ENCODE measurements at regions not wholly inside any gene's neighbourhood (a gene's known extent, or its start where the extent isn't known, plus 50 kb on each side); places are given as distances from the start of the nearest gene placed in this dataset.
A peak's percentile ranks its signal among the peaks of the same experiment; 100 is the strongest.

DNA sequence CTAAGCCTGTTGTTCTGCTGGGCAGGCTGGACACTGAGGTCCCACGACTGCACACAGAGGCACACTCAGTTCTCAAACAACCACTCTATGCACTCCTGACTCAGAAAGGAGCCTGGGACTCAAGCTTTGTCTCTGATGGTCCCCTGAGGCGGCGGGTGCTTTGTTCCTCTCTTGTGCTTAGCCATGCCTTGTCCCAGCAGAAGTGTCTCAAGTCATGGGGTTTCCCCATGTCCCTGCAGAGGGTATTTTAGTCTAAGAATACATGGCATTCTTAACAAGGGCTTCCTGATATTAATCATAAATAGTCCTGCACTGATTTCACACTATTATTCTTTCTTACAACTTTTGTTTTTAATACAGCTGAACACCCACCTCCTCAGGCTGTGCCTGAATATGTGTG, 72.5 kb downstream of the CXCL12 start:
- Histone ChIP-seq H3K27me3 (ENCODE audit: control insufficient read depth, insufficient read depth, low read length) (peaks cover 33% of the 10 kb centered on the region), H3K27ac (ENCODE audit: low read depth, low read length) (no peak overlapping the region), H3K4me3 (ENCODE audit: low read depth, low read length) (no peak overlapping the region), H3K9ac (ENCODE audit: low read length) (no peak overlapping the region), H3K4me1 (ENCODE audit: control insufficient read depth, insufficient read depth, low read length) (peaks cover 19% of the 10 kb centered on the region), H3K9me3 (ENCODE audit: control insufficient read depth, insufficient read depth, low read depth, low read length) (no peaks in the 10 kb centered on the region), H3K36me3 (ENCODE audit: control insufficient read depth, insufficient read depth, low read length) (no peaks in the 10 kb centered on the region)

GRCh38 chr10:44311563-44312051, 73.3 kb downstream of the CXCL12 start:
- Histone ChIP-seq H3K4me3 (ENCODE audit: low read depth, low read length) (peak overlapping the region; percentile 49; the same call in 1 of the 2 replicates), H3K27me3 (ENCODE audit: control insufficient read depth, insufficient read depth, low read length) (peaks cover 33% of the 10 kb centered on the region), H3K27ac (ENCODE audit: low read depth, low read length) (no peak overlapping the region), H3K9ac (ENCODE audit: low read length) (no peak overlapping the region), H3K9me3 (ENCODE audit: control insufficient read depth, insufficient read depth, low read depth, low read length) (no peaks in the 10 kb centered on the region), H3K4me1 (ENCODE audit: control insufficient read depth, insufficient read depth, low read length) (peaks cover 14% of the 10 kb centered on the region), H3K36me3 (ENCODE audit: control insufficient read depth, insufficient read depth, low read length) (no peaks in the 10 kb centered on the region)

DNA sequence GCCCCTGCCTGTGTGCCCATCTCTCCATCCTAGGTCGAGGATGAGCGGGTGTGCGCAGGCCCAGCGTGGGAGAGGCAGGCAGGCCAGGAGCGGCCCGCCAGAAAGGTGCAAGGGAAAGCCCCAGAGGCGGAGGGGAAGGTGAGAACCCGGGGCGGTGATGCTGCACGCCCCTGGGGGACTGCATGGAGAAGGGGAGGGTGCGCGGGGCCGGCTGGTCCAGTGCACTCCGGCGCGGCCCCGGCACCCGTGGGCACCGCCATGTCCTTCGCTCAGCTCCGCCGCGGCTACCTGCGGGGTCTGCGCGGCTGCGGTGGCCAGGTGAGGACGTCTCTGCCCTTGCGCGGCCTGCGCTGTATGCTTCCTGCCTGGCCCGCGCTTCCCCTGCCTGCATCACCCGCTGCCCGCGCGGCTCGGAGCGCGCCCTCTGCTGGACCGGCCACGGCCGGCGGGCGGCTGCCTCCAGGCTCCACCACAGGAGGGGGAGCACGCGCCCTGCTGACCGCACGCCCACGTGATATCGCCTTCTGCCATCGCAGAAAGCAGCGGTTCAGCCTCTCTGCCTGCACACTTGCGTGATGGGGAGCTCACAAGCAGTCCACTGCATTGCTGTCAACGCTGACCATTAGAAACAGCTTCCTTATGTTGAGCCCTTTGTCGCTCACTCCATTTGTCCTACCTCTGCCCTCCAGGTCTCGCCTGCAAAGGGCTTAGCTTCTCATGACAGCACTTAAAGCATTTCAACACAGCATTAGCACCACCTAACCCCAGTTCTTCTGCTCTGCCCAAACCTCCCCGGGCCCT, 73.9 kb downstream of the CXCL12 start:
- Histone ChIP-seq H3K4me3 (ENCODE audit: low read depth, low read length) (peak overlapping the region; percentile 49), H3K9me3 (ENCODE audit: control insufficient read depth, insufficient read depth, low read depth, low read length) (no peaks in the 10 kb centered on the region), H3K27me3 (ENCODE audit: control insufficient read depth, insufficient read depth, low read length) (peaks cover 33% of the 10 kb centered on the region), H3K4me1 (ENCODE audit: control insufficient read depth, insufficient read depth, low read length) (peaks cover 12% of the 10 kb centered on the region), H3K36me3 (ENCODE audit: control insufficient read depth, insufficient read depth, low read length) (no peaks in the 10 kb centered on the region), H3K9ac (ENCODE audit: low read length) (no peak overlapping the region), H3K27ac (ENCODE audit: low read depth, low read length) (no peak overlapping the region)

DNA sequence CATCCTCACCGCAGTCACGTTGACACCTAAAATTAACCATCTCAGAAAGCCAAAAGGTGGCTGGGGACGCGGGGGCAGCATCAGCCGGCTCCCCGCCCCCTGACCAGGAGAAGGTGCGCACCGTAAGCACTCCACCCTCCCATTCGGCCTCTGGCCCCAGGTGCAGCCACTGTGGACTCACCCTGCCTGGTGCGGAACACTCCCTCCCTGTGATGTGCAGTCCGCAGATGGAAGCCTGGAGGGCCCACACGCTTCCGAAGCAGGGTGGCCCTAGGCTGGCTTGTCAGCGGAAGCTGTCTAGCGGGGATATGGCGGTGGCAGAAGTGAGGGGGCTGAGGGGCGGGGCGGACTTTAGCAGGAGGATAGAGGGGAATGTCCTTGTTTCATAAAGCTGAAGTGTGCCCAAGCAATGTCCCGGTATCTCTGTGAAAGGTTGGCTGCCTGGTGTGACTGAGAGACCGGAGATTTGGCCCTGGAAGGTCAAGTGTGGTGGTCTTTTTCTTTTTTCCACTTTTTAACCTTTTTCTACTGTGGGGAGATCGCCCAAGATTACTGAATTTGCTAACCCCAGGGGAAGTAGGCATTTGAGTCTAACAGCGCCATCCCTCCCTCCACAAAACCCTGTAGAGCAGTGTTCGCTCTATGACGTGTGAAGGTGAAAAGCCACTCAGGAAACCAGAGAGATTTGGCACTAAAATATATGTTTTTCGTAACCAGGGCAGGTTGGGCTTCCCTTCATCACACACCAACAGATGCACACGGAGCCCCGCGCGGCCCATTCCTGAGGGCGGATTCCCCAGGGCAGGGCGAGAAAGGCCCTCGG, 74.7 kb downstream of the CXCL12 start:
- Histone ChIP-seq H3K27ac (ENCODE audit: low read depth, low read length) (no peak overlapping the region), H3K4me3 (ENCODE audit: low read depth, low read length) (peak overlapping the region; percentile 49), H3K9me3 (ENCODE audit: control insufficient read depth, insufficient read depth, low read depth, low read length) (no peaks in the 10 kb centered on the region), H3K27me3 (ENCODE audit: control insufficient read depth, insufficient read depth, low read length) (peaks cover 33% of the 10 kb centered on the region), H3K36me3 (ENCODE audit: control insufficient read depth, insufficient read depth, low read length) (no peaks in the 10 kb centered on the region), H3K4me1 (ENCODE audit: control insufficient read depth, insufficient read depth, low read length) (peaks cover 11% of the 10 kb centered on the region), H3K9ac (ENCODE audit: low read length) (no peak overlapping the region)

DNA sequence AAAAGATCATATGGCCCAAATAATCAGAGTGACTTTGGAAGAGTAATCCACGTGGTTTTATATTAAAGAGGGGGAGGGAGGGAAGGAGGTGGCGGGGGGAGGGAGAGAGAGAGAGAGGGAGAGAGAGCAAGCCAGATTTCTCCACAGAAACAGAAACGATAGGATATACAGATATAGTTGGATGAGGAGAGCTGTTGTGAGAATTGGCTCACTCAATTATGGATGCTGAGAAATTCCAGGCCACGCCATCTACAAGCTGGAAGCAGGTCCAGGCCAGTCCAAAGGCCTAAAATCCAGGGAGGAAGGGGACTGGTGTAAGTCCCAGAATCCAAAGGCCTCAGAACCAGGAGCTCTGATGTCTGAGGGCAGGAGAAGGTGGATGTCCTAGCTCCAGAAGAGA, 75.5 kb downstream of the CXCL12 start:
- Histone ChIP-seq H3K27ac (ENCODE audit: low read depth, low read length) (no peak overlapping the region), H3K4me1 (ENCODE audit: control insufficient read depth, insufficient read depth, low read length) (peaks cover 11% of the 10 kb centered on the region), H3K27me3 (ENCODE audit: control insufficient read depth, insufficient read depth, low read length) (peaks cover 33% of the 10 kb centered on the region), H3K9ac (ENCODE audit: low read length) (no peak overlapping the region), H3K36me3 (ENCODE audit: control insufficient read depth, insufficient read depth, low read length) (no peaks in the 10 kb centered on the region), H3K4me3 (ENCODE audit: low read depth, low read length) (no peak overlapping the region), H3K9me3 (ENCODE audit: control insufficient read depth, insufficient read depth, low read depth, low read length) (peaks cover 3% of the 10 kb centered on the region; the same call in 1 of the 2 replicates)

DNA sequence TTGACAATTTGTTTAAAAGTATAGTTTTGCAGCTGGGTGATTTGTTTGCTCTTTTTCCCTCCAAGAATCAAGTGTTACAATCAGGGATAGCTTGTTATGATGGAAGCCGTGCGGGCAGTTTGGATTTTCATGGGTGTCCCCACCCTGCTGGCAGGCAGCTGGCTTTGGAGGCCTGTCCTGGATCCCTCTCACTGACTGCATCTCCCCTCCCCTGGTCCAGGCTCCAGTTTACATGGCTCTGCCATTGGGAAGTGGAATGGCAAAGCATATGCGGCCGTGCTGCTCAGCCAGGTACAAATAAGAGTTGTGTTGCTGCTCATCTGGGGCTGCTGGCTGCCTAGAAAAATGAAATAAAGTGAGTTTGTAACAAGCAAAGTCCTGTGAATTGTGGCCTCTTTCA, 76.0 kb downstream of the CXCL12 start:
- H3K9ac ChIP-seq (ENCODE audit: low read length): no peak overlapping the region

GRCh38 chr10:44307691-44308090, 77.2 kb downstream of the CXCL12 start:
- H3K4me3 ChIP-seq (ENCODE audit: low read depth, low read length): no peak overlapping the region
- peaks cover 9% of the 10 kb centered on the region; the same call in 1 of the 2 replicates for H3K9me3 ChIP-seq (ENCODE audit: control insufficient read depth, insufficient read depth, low read depth, low read length)
- H3K27me3 ChIP-seq (ENCODE audit: control insufficient read depth, insufficient read depth, low read length): peaks cover 30% of the 10 kb centered on the region
- no peak overlapping the region for H3K27ac ChIP-seq (ENCODE audit: low read depth, low read length)
- no peaks in the 10 kb centered on the region for H3K36me3 ChIP-seq (ENCODE audit: control insufficient read depth, insufficient read depth, low read length)
- H3K9ac ChIP-seq (ENCODE audit: low read length): no peak overlapping the region
- H3K4me1 ChIP-seq (ENCODE audit: control insufficient read depth, insufficient read depth, low read length): peaks cover 11% of the 10 kb centered on the region

More for the DNA sequence above, 76.0 kb downstream of the CXCL12 start:
- no peaks in the 10 kb centered on the region for H3K36me3 ChIP-seq (ENCODE audit: control insufficient read depth, insufficient read depth, low read length)
- H3K4me1 ChIP-seq (ENCODE audit: control insufficient read depth, insufficient read depth, low read length): peaks cover 11% of the 10 kb centered on the region
- no peak overlapping the region for H3K4me3 ChIP-seq (ENCODE audit: low read depth, low read length)
- H3K9me3 ChIP-seq (ENCODE audit: control insufficient read depth, insufficient read depth, low read depth, low read length): peaks cover 7% of the 10 kb centered on the region; the same call in 1 of the 2 replicates
- H3K27ac ChIP-seq (ENCODE audit: low read depth, low read length): no peak overlapping the region
- H3K27me3 ChIP-seq (ENCODE audit: control insufficient read depth, insufficient read depth, low read length): peaks cover 33% of the 10 kb centered on the region

DNA sequence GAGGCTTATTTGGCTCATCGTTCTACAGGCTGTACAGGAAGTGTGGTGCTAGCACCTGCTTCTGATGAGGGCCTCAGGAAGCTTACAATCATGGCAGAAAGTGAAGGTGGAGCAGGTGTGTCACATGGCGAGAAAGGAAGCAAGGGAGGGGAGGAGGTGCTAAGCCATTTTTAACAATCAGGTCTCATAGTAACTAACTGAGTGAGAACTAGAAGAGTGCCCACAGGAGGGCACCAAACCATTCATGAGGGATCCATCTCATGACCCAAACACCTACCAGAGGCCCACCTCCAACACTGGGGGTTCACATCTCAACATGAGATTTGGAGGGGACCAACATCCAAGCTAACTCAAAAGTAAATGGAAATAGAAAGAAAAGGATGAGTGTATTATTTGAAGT, 78.1 kb downstream of the CXCL12 start:
- Histone ChIP-seq H3K4me1 (ENCODE audit: control insufficient read depth, insufficient read depth, low read length) (peaks cover 11% of the 10 kb centered on the region), H3K27ac (ENCODE audit: low read depth, low read length) (no peak overlapping the region), H3K9ac (ENCODE audit: low read length) (no peak overlapping the region), H3K36me3 (ENCODE audit: control insufficient read depth, insufficient read depth, low read length) (no peaks in the 10 kb centered on the region), H3K4me3 (ENCODE audit: low read depth, low read length) (no peak overlapping the region), H3K9me3 (ENCODE audit: control insufficient read depth, insufficient read depth, low read depth, low read length) (peaks cover 11% of the 10 kb centered on the region; the same call in 1 of the 2 replicates), H3K27me3 (ENCODE audit: control insufficient read depth, insufficient read depth, low read length) (peaks cover 21% of the 10 kb centered on the region)

- Histone ChIP-seq H3K36me3 (ENCODE audit: control insufficient read depth, insufficient read depth, low read length) (no peaks in the 10 kb centered on the region), H3K27me3 (ENCODE audit: control insufficient read depth, insufficient read depth, low read length) (peaks cover 16% of the 10 kb centered on the region), H3K9ac (ENCODE audit: low read length) (no peak overlapping the region), H3K4me3 (ENCODE audit: low read depth, low read length) (no peak overlapping the region), H3K4me1 (ENCODE audit: control insufficient read depth, insufficient read depth, low read length) (peaks cover 8% of the 10 kb centered on the region), H3K9me3 (ENCODE audit: control insufficient read depth, insufficient read depth, low read depth, low read length) (peaks cover 11% of the 10 kb centered on the region; the same call in 1 of the 2 replicates), H3K27ac (ENCODE audit: low read depth, low read length) (no peak overlapping the region)
These were observed 78.7 kb downstream of the CXCL12 start for GRCh38 chr10:44306147-44306710.

GRCh38 chr10:44301781-44302355, 83.0 kb downstream of the CXCL12 start:
- no peaks in the 10 kb centered on the region for H3K27me3 ChIP-seq (ENCODE audit: control insufficient read depth, insufficient read depth, low read length)
- peaks cover 16% of the 10 kb centered on the region for H3K4me1 ChIP-seq (ENCODE audit: control insufficient read depth, insufficient read depth, low read length)
- no peaks in the 10 kb centered on the region for H3K36me3 ChIP-seq (ENCODE audit: control insufficient read depth, insufficient read depth, low read length)
- H3K27ac ChIP-seq (ENCODE audit: low read depth, low read length): no peak overlapping the region
- H3K4me3 ChIP-seq (ENCODE audit: low read depth, low read length): no peak overlapping the region
- H3K9me3 ChIP-seq (ENCODE audit: control insufficient read depth, insufficient read depth, low read depth, low read length): peaks cover 11% of the 10 kb centered on the region; the same call in 1 of the 2 replicates
- H3K9ac ChIP-seq (ENCODE audit: low read length): no peak overlapping the region

Data from HUES6 (cell line).